NCI-H524 (cell line): ENCODE measurements at regions not wholly inside any gene's neighbourhood (a gene's known extent, or its start where the extent isn't known, plus 50 kb on each side); places are given as distances from the start of the nearest gene placed in this dataset.
"Not testable (repeated sequence)": the region's sequence is repeated elsewhere in the genome, so short reads cannot be mapped to it uniquely, and the experiment has no call there.

ENCODE experiments used
- DNase-seq, 2 experiments: peaks; one replicate each; lab custom pipeline; 2025; lab: John Stamatoyannopoulos, UW

DNA sequence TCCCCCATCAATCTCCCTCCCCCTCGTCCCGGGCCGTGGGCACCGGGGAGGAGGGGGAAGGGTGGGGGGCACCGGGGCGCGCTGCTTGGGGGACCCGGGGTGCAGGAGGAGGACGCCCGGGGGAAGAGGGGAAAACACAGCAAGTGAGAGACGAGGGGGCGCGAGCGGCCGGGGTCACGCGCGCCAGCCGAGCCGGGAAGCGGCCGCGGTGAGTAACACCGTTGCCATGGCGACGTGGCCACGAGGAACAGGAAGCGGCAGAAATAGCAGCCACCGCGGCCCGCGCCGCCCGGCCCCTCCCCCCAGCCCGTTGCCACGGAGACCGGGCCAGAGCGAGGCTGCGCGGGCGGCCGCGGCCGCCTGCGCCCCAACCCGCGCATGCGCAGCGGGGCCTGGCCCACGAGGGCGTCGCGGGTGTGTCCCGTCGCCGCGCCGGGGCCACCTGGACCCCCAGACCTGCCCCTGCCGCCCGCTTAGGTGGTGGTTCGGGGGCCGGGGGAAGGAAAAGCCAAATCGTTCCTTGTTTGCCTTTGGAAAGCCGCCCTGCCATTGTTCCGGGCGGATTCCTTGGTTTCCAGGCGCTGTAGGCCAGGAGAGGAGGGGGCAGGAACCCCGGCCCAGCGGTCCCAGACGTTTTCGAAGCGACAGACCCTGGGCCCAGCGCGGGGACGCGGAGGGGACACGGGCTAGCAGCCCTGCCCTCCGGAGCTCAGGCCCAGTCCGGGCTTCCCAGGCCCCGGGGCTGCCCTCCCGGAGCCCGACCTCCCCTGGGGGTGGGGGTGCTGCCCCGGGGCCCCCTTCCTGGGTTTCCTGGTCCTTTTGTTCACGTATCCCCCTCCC is 207.1 kb downstream of the C9orf50 start:
- DNase-seq: peak; percentile 92 to 97

DNA sequence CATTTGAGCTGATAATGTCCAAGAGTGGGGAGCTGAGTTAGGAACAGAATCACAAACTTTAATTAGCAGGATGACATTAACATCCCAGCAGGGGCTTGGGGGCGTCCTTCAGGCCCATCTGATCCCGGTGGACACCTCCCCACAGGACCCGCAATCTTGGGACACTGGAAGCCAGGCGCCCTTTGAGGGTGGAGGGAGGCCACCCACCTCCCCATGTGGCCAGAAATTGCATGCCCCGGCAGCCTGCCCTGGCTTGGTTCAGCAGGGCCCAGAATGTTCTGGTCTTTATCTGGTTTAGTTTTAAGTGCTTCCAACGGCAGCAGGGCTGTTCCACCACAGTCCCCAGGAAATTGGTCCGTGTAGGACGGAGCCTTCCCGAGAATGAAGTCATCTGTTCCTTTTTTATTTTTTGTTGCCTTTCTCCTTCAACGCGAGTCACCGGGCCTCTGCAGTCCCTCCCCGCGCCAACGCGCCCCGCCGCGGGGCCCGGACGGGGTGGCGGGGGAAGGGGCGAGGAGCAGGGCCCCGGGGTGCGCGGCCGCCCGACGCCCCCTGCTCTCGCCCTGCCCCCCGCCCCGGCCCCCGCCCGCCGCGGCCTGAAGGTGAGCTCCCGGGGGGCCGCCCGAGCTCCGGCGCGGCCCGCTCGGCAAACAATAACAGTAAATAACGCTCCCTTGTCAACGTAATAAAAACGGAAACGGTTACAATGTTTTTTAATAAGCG is 207.9 kb downstream of the C9orf50 start:
- peak in 1 of 2 experiments; percentile 39 for DNase-seq

DNA sequence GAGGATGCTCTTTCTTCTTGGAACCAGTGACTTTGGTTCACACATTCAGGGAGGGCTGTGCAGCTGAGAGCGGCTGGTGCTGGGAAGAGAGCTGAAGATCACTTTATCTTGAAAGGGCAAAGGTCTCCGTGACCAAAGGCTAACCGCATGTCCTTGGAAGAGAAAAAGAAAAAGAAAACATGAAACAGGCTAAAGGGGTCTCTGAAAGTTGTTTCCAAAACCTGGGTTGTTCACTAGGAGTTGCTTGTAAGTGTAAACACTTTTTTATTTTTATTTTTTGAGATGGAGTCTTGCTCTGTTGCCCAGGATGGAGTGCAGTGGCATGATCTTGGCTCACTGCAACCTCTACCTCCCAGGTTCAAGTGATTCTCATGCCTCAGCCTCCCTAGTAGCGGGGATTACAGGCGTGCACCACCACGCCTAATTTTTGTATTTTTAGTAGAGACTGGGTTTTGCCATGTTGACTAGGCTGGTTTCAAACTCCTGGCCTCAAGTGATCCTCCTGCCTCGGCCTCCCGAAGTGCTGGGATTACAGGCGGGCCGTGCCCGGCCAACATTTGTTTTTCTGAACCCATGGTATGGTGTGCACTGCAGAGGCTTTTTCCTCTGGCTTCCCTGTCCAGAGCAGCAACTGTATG is 208.6 kb downstream of the C9orf50 start:
- DNase-seq: not testable (repeated sequence)

DNA sequence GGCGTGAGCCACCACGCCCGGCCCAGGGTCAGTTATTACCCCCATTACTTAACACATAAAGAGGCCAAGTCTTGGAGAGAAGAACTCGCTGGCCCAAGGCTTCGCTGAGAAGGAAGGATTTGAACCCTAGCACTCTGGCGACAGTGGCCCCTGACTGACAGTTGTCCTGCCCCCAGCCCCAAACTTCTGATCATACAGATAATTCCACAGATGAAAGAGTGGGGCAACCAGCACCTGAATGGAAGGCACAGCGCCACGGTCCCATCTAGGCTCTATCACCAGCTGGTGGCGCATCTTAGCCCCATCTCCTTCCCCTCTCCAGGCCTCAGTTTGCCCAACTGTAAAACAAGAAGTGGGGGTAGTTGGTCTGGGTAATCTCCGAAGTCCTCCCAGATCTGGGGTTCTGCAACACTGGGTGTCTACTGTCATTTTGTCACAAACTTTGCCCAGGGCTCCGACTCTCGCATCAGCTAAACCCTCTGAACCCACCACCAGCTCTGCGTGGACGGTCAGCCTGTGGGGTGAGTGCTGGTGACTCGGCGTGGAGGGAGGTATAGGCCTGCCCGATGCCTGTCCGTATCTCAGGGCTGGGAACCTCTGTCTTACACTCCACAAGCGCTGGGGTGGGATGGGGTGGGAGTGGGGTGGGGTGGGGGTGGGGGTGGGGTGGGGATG is 209.3 kb downstream of the C9orf50 start:
- no peak for DNase-seq

DNA sequence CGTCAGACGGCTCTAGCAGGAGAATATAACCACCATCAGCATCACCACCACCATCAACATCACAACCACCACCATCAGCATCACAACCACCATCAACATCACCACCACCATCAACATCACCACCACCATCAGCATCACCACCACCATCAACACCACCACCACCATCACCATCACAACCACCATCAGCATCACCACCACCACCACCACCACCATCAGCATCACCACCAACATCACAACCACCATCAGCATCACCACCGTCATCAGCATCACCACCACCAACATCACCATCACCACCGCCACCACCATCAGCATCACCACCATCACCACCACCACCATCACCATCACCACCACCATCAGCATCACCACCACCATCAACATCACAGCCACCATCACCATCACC is 210.7 kb downstream of the C9orf50 start:
- no peak for DNase-seq

DNA sequence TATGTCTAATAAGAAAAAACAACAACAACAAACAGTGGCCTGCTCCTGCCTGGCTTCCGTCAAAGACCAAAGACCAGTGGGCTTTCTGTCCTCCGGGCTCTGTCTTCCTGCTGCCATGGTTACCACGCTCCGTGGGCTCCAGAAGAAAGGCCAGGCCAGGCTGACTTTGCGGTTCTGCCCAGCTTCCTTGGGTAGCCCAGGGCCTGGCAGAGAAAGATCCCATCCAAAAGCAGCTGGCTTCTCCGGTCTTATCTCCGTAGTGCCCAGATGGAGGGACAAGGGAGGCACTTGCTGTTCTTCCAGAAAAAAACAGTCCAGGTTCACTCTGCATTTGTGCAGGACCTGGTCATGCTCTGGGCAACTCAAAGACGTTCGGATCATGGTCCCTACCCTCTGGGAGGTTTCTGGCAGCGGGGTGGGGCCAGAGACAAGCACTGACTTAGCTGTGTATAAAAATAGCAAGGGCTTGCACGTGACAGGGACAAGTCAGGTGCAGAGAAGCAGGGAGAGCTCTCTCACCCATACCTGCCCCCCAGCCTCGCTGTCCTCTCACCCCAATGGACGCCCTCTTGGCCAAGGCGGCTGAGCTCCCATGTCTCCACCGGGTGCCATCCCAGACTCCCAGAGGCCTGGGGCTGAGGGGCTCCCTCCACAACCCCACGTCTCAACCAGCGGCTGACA is 212.2 kb downstream of the C9orf50 start:
- DNase-seq: peak in 1 of 2 experiments; percentile 30

DNA sequence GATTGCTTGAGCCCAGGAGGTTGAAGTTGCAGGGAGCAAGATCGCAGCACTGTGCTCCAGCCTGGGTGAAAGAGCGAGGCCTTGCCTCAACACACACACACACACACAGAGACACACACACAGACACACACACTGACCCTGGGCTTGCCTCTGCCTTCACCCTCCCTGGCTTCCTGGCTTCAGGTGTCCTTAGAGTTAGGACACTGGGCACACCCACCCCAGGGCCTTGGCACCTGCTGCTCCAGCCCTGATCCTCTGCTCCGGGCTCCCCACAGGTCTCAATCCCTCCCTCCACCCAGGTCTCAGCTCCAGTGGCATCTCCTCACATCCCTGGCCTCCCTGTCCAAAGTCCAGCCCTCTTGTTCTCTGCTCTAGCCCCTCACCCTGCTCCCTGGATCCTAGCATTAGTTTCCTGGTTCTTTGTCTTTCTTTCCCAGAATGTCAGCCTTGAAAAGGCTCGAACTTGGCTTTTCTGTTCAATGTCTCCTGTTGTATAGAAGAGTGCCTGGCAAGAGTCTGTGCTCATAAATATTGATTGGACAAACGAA is 212.9 kb downstream of the C9orf50 start:
- DNase-seq: no peak

DNA sequence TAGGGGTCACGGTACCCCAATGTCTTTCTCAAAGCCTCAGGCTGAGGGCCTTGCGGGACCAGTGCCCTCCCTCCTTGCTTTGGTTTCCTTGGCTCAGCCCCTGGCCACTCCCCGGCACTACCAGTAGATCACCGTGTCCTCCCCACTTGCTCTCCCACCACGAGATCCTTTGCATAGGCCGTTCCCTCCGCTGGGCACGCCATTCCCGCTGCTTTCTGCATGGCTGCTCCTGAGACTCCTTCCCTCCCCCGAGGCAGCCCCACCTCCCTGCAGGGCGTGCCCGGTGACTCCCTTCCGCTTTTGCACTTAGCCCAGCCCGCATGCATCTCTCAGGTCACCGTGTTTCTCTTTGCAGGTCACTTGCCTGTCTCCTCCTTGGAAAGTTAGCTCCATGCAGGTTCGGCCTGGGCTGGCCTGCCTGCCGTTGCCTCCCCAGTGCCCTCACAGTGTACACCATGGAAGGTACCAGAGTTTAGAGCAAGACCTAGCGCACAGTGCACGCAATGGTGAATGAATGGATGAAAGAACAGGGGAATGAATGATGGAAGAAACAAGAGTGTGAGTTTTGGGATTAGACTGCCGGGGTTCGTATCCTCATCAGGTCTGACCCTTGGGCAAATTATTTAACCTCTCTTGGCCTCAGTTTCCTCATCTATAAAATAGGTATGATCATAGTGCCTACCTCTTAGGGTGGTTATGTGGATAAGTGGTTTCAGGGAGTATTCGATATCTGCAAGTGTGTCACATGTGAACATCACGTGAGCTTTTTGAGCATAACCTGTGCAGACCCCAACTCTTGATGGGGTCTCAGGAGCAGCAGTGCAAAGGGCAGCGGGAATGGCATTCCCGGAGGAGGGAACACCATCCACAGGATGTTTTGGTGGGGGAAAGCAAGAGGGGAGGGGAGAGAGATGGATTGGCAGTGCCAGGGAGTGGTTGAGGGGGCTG is 214.3 kb downstream of the C9orf50 start:
- DNase-seq: no peak

DNA sequence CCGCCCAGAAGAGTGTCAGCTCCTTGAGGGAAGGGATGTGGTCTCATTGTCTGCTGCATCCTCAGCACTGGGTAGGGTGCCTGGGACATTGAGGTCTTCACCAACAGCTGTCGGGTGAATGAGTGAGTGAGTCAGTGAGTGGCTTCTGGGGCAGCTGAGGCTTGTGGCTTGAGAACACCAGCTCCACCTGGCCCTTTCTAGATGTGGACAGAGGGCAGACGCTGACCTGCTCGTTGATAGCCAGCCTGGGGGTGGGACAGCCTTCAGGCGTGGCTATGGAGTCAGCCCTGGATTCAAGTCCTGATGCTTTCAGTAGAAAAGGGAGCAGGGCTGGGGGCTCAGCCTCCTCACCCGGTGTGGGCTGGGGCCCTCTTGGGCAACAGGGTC is 215.1 kb downstream of the C9orf50 start:
- no peak for DNase-seq

DNA sequence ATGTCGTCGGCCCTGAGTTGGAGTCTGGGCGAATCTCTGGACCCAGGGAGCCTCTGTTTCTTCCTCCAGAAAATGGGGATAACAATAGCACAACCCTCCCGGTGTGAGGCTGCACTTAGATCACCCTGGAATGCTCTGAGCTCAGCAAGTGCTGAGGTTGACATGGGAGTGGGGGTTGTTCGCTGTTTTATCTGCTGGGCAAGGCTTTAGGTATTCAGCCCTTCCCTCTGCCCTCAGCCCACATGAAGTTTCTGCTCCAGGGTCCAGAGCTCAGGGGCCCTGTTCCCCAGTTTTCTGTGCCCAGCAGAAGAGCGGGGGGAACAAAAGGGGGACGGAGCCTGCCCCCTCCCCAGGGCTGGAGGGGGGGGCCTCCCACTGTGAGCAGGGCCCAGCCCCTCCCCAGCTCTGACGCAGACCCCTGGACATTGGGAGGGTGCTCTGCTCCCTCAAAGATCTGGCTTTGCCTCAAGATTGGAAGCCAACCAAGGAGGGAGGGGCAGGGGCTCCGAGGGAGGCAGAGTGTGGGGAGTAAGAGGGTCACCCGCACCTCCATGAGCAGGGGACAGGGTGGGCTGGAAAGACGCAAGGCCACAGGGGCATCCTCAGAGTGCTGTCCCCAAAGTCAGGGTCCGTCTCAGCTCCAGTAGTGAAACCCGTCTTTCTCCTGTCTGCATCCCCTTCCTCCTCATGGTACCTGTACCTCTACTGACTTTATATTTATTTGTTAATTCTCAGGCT is 215.6 kb downstream of the C9orf50 start:
- DNase-seq: no peak

DNA sequence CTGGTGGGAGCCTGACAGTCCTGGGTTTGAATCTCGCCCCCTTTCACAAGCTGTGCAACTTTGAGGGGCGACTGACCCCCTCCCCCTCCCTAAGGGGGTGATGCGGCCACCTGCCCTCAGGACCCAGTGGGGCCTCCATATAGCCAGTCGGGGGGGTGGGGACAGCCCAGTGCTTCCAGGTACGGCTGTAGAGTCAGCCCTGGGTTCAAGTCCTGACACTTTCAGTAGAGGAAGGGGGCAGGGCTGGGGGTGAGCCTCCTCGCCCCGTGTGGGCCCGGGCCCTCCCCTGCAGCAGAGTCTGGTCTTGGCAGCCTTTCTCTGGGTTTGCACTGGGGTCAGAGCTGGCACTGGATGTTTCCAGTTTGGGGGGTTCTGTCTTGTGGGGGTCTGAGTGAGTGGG is 216.3 kb downstream of the C9orf50 start:
- no peak for DNase-seq

DNA sequence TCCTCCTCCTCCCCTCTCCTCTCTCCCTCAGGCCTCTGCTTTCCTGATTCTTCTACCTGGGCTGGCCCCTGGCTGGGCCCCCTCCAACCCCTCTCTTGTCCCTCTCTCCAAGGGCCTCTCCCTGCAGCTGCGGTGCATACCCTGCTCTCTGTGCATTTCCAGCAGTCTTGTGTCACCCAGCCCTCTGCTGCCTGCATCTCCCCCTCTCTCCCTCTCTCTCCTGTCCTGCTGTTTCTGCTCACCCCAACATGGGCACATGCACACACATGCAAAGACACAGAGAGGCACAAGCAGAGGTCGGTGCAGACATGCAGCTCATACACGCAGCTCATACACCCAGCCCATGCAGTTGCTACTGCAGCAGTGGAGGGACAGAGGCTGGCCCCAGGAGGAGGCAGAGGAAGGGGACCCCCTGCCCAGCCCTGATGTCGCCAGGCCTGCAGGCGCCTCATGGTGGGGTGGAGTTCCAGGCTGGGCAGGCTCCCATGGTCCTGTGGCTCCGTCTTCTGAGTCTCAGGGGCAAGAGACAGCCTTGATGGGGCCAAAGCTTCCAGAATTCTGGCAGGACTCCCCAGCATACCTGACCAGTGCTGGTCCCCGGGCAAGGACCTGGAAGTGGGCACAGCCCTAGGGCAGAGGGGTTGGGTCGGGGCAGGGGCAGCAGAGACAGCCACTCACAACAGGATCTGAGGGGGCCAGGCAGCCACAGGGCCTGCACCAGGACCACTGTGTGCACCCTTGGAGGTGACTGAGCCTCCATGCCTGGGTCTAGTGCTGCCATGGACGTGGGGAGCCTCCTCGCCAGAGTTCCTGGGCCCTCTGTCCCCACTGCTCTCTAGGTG is 216.9 kb downstream of the C9orf50 start:
- no peak for DNase-seq

DNA sequence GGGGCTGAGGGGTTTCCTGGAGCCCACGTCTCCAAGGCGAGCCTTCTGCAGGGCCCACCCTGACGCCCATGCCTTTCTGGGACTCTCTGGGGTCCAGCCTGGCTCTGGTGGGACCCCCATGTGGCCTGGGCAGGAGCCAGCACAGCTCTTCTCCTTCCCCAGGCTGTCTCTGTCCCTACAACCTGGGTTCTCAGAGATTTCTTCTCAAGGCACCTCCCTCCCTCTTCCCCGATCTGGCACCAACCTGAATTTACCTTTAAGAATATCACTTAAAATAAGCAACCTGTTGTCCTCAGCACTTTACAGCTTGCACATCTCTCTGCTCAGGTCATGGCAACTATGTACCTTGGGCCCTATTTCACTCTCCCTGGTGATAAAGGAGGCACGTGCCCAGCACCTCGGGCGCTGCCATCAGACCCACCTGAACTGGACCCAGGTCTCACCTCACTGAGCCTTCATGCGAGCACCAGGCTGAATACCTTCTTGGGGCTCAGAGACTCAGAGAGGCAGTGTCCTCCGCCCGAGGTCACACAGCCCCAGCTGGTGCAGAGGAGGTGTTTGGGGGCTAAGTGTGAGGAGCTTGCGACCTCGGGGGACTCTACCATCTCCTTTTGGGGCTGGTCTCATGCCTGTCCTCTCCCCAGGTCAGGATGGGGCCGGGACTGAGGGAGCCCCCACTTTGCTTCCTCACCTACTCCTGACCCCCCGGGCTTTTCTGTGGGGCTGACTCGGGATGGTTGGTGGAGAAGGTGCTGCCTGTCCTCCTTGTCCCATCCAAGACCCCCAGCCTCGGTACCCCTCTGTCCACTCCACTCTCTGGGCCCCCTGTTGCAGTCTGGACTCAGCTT is 217.7 kb downstream of the C9orf50 start:
- DNase-seq: no peak

DNA sequence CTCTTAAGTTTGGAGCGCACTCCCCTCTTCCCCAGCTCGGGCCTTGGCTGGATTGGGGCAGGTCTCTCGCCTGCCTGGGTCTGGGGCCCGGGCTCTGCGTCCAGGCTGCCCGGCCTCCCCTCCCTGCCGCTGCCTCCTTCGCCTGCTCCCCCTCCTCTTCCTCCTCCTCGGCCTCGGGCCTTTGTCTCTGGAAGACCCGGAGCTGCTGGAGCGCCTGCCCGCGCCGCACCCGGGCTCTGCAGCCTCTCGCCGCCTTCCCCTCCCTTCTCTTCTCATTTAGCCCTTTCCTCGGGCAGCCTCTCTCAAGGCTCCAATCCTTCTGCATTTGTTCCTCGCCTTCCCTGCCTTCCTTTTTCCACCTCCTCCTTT is 218.5 kb downstream of the C9orf50 start:
- DNase-seq: no peak

DNA sequence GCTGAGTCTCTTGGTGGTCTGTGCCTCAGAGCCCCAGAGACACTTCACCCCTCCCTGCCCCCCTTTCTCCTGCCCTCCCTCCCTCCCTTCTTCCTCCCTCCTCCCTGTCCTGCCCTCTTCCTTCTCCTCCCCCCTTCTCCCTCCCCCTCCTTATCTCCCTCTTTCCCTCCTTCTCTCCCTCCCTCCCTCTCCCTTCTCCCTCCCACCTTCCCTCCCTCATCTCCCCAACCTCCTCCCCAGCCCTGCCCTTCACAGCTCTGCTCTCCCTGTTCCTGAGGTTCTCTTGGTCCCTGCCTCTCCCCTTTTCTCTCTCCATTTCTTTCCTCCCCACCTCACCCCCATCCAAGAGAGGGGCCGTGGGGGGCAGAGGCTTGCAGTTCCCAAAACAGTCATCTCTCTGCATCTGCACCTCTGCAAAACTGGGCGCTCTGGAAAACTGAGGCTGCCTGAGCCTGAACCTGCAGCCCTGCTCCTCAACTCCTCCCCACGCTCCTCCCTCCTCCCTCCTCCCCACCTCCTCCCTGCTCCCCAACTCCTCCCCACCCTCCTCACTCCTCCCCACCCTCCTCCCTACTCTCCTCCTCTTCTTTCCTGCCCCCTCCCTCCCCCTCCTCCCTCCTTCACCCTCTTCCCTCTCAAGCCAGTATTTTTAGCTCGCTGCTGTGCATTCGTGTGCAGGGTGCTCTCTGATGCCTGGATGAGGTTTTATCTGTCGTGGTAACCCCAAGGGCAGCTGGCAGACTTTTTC is 219.1 kb downstream of the C9orf50 start:
- DNase-seq: no peak

DNA sequence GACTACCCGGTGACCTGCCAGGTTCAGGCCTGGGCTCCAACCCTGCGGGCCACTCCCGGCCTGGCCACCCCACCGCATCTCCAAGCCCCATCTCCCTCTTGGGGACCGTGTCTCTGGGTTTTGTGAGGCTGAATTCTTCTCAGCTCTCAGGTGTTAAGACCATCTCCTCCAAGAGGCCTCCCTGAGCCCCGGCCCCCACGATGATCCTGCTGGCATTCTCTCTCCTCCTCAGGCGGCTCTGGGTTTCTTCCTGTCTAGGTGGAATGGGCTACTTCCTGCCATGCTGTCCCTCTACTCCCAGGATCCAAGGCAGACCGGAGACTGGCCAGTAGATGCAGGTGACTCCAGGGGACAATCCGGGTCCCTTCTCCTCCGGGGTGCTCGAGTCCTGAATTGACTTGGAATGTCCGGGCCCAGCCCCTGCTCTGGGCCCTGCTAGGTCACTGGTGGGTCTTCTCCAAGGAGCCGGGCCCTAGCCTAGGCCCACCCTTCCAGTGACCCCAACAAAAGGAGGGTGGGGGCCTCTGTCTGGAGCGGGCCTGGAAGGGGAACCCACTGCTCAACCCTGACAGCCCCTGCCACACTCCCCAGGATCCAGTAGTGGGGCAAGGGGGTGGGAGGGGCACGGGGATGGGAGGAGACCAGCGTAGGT is 219.8 kb downstream of the C9orf50 start:
- no peak for DNase-seq
